B cell (primary cell): ENCODE measurements at regions not wholly inside any gene's neighbourhood (a gene's known extent, or its start where the extent isn't known, plus 50 kb on each side); places are given as distances from the start of the nearest gene placed in this dataset.

Experiments
- ATAC-seq: fragments of 200-7000 bp; cut with Tn5 transposase; one replicate; pipeline ENCODE4 v1.10.0; 2021; ENCODE audit warnings: low read depth, mild to moderate bottlenecking, moderate number of reproducible peaks, moderate library complexity
- CTCF ChIA-PET: fragments of 350-600 bp; sonication (Branson Sonifier 250); formaldehyde crosslinking; loops from one replicate; lab custom pipeline; 2021; ENCODE audit warnings: antibody characterized with exemption, inconsistent platforms; lab: Charles Lee
- POLR2A ChIA-PET: fragments of 350-600 bp; sonication (Branson Sonifier 250); formaldehyde crosslinking; loops from one replicate; lab custom pipeline; 2021; ENCODE audit warnings: antibody characterized with exemption; lab: Charles Lee
- DNase-seq: peaks from one replicate; pipeline ENCODE4 v3.0.0; 2013
- H2AFZ ChIP-seq: 2 replicates; pipeline ENCODE4 v1.6.1; 2012; ENCODE audit warnings: mild to moderate bottlenecking, low read depth, low read length; ENCODE audit not compliant: insufficient read depth, poor library complexity, severe bottlenecking
- H3K27ac ChIP-seq, 2 donors: 1 replicate in 1 of 2; 2 replicates in 1 of 2; pipeline ENCODE4 v1.5.1; 2012 to 2013; ENCODE audit warnings: low read length in 2 of 2, mild to moderate bottlenecking in 2 of 2, moderate library complexity in 1 of 2
- H3K27me3 ChIP-seq, 4 experiments: fragments of 200-600 bp in 1 of 4; sonication (generic) in 1 of 4; replicated peaks in 1 of 4; 1 replicate in 2 of 4; 2 replicates in 2 of 4; pipeline versions ENCODE4 v1.6.1 to v1.7.0; 2013 to 2016; ENCODE audit warnings: low read length in 3 of 4, mild to moderate bottlenecking in 2 of 4, mixed read lengths in 1 of 4, moderate library complexity in 1 of 4; ENCODE audit not compliant: insufficient read depth in 4 of 4, control insufficient read depth in 3 of 4; ENCODE audit errors: control extremely low read depth in 1 of 4
- H3K36me3 ChIP-seq, 2 experiments: replicated peaks in 1 of 2; 1 replicate in 1 of 2; 2 replicates in 1 of 2; pipeline versions ENCODE4 v1.6.1 to v1.7.1; 2013; ENCODE audit warnings: low read length in 1 of 2; ENCODE audit not compliant: insufficient read depth in 2 of 2, control insufficient read depth in 1 of 2; ENCODE audit errors: control extremely low read depth in 1 of 2, extremely low read depth in 1 of 2
- H3K4me1 ChIP-seq, 2 donors: fragments of 200-600 bp in 1 of 2; sonication (generic) in 1 of 2; 1 replicate in 1 of 2; 2 replicates in 1 of 2; pipeline versions ENCODE4 v1.5.1 to v1.6.1; 2013 to 2017; ENCODE audit warnings: low read length in 2 of 2; ENCODE audit not compliant: control insufficient read depth in 2 of 2, insufficient read depth in 2 of 2
- H3K4me2 ChIP-seq: replicated peaks from 2 replicates; pipeline ENCODE3; 2012; ENCODE audit warnings: mild to moderate bottlenecking, low read depth, low read length; ENCODE audit not compliant: poor library complexity, severe bottlenecking
- H3K4me3 ChIP-seq, 5 experiments: fragments of 200-600 bp in 1 of 5; sonication (generic) in 1 of 5; 1 replicate in 3 of 5; 2 replicates in 2 of 5; pipeline versions ENCODE4 v1.5.1 to v1.7.0; 2011 to 2016; ENCODE audit warnings: low read length in 4 of 5, mild to moderate bottlenecking in 4 of 5, low read depth in 2 of 5, control low read depth in 1 of 5, moderate library complexity in 1 of 5; ENCODE audit not compliant: insufficient read depth in 1 of 5; ENCODE audit errors: control extremely low read depth in 1 of 5, extremely low read depth in 1 of 5
- H3K79me2 ChIP-seq: fragments of 200-600 bp; sonication (generic); one replicate; pipeline ENCODE4 v1.6.0; 2016; ENCODE audit warnings: low read length; ENCODE audit not compliant: control insufficient read depth, insufficient read depth
- H3K9ac ChIP-seq: fragments of 200-600 bp; sonication (generic); 2 replicates; pipeline ENCODE4 v1.6.1; 2017; ENCODE audit warnings: mild to moderate bottlenecking, low read length, moderate library complexity
- H3K9me3 ChIP-seq, 3 donors: one replicate each; pipeline versions ENCODE4 v1.6.1 to v1.7.1; 2013; ENCODE audit warnings: low read length in 2 of 3; ENCODE audit not compliant: control insufficient read depth in 2 of 3, insufficient read depth in 1 of 3; ENCODE audit errors: control extremely low read depth in 1 of 3
- H4K20me1 ChIP-seq: 2 replicates; pipeline ENCODE4 v1.6.0; 2012; ENCODE audit warnings: mild to moderate bottlenecking, low read length; ENCODE audit not compliant: insufficient read depth, control insufficient read depth, poor library complexity, severe bottlenecking
- H3K27ac Mint-ChIP-seq: one replicate; pipeline ENCODE4 v1.8.0; 2021; ENCODE audit warnings: mixed read lengths
- H3K27me3 Mint-ChIP-seq: one replicate; pipeline ENCODE4 v1.8.0; 2021; ENCODE audit warnings: mixed read lengths
- H3K4me1 Mint-ChIP-seq: one replicate; pipeline ENCODE4 v1.8.0; 2021; ENCODE audit warnings: mixed read lengths
- H3K4me3 Mint-ChIP-seq: one replicate; pipeline ENCODE4 v1.8.0; 2021; ENCODE audit warnings: mixed read lengths
- H3K9me3 Mint-ChIP-seq: one replicate; pipeline ENCODE4 v1.8.0; 2022; ENCODE audit warnings: mixed read lengths; ENCODE audit not compliant: insufficient read depth
- EZH2 ChIP-seq: IDR thresholded peaks from 2 replicates; pipeline ENCODE4 v1.6.1; 2012; ENCODE audit warnings: borderline replicate concordance, low read depth, mild to moderate bottlenecking, moderate library complexity, low read length; ENCODE audit not compliant: insufficient read depth, poor library complexity, severe bottlenecking
- WGBS: methylation state at CpG from one replicate; pipeline ENCODE4 v1.1.5; 2013; ENCODE audit warnings: missing lambda C conversion rate; ENCODE audit not compliant: insufficient coverage; 5-methylcytosine and 5-hydroxymethylcytosine counted together
- intact Hi-C: fragments of 100-400 bp; cut with micrococcal nuclease; formaldehyde crosslinking; loops from one replicate; pipeline ENCODE4 v1.10.0; 2022
- TF ChIP-seq, protein P1 (sequence below): fragments of 200-600 bp; IDR thresholded peaks from one replicate; pipeline ENCODE4 v1.8.0; 2022; ENCODE audit warnings: antibody characterized with exemption, mild to moderate bottlenecking

GRCh38 chr2:181372646-181373040 is 84.5 kb upstream of the ITGA4 start:
- H2AFZ ChIP-seq = peak overlapping the region; percentile 66
- no peak overlapping the region for H3K27ac Mint-ChIP-seq
- intact Hi-C loops = no loop called here
- H3K36me3 ChIP-seq = no peaks in the 10 kb centered on the region
- peaks cover 25% of the 10 kb centered on the region in 2 donors for H3K4me1 ChIP-seq
- no peaks in the 10 kb centered on the region for H3K27me3 ChIP-seq
- H3K9me3 ChIP-seq = peaks cover 0 to 4% (median 0%) of the 10 kb centered on the region in 3 donors
- H3K4me2 ChIP-seq = peak overlapping the region; percentile 12
- DNase-seq (no peak), ATAC-seq (no peak)
- no peaks in the 10 kb centered on the region for H4K20me1 ChIP-seq
- no peaks in the 10 kb centered on the region for H3K27me3 Mint-ChIP-seq
- ChIA-PET POLR2A (no interaction called here), CTCF (interaction anchor here (1.0 to 2.1 kb wide), 4 partner anchors 12 to 67 kb away, joined by 3 to 5 read pairs (median 4); no protein-coding TSS in a partner anchor)
- H3K9me3 Mint-ChIP-seq = no peaks in the 10 kb centered on the region
- peak overlapping the region in 1 of 2 donors; percentile 9 for H3K27ac ChIP-seq
- no peak overlapping the region for H3K4me3 ChIP-seq
- H3K4me1 Mint-ChIP-seq = peaks cover 43% of the 10 kb centered on the region
- TF ChIP-seq, protein P1, sequence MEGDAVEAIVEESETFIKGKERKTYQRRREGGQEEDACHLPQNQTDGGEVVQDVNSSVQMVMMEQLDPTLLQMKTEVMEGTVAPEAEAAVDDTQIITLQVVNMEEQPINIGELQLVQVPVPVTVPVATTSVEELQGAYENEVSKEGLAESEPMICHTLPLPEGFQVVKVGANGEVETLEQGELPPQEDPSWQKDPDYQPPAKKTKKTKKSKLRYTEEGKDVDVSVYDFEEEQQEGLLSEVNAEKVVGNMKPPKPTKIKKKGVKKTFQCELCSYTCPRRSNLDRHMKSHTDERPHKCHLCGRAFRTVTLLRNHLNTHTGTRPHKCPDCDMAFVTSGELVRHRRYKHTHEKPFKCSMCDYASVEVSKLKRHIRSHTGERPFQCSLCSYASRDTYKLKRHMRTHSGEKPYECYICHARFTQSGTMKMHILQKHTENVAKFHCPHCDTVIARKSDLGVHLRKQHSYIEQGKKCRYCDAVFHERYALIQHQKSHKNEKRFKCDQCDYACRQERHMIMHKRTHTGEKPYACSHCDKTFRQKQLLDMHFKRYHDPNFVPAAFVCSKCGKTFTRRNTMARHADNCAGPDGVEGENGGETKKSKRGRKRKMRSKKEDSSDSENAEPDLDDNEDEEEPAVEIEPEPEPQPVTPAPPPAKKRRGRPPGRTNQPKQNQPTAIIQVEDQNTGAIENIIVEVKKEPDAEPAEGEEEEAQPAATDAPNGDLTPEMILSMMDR = no peak
- TF ChIP-seq EZH2 = no peak
- no peaks in the 10 kb centered on the region for H3K79me2 ChIP-seq
- 71% methylated on average over 3 of the region's 3 CpGs for WGBS
- no peak overlapping the region for H3K4me3 Mint-ChIP-seq
- H3K9ac ChIP-seq = no peak overlapping the region

DNA sequence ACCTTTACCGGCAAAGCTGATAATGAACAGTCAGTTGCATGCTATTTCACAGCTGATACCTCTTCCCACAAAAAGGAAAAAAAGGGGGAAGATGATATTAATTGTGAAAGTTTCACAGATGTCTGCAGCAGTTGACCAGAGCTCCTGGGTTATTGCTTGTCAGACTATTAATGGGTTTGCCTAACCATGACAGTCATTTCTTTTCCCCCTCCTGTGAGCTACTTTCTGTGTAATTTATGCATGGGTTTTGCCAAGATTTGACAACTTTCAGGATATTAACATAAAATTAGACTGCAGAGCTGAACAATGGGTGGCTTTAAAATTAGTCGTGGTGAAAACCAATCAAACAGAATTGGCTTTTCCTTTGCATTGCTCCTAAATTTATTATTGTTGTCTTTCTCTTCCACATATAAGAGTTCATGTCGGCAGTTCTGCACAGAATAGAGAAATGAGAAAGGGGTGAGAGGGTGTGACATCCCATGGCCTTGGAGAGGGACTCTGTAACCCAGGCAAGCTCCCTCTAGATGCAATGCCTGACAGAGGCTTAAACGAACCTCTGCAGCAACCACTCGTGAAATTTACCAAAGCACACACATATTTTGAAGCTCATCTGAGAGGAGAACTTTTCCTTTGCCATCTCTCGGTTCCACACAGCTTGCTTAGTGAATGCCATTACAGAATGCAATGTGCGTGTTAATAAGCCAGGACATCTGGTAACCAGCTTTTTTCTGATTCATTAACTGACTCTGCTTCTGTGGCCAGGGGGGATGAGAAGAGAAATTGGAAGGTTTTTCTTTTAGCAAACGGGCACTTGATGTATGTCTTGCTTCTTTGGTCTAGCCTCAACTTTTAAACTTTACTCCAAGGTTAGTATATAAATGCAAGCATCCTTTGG is 82.2 kb upstream of the ITGA4 start:
- H3K27ac Mint-ChIP-seq = no peak overlapping the region
- ATAC-seq = peak; percentile 58
- Histone ChIP-seq H3K27me3 (no peaks in the 10 kb centered on the region), H3K4me3 (no peak overlapping the region), H3K9ac (no peak overlapping the region), H2AFZ (peak overlapping the region; percentile 16), H3K36me3 (no peaks in the 10 kb centered on the region), H3K9me3 (peaks cover 0 to 4% (median 0%) of the 10 kb centered on the region in 3 donors), H3K4me2 (peak overlapping the region; percentile 6), H3K79me2 (no peaks in the 10 kb centered on the region), H3K27ac (no peak overlapping the region), H3K4me1 (peaks cover 25 to 27% of the 10 kb centered on the region in 2 donors), H4K20me1 (no peaks in the 10 kb centered on the region)
- no peak for DNase-seq
- POLR2A ChIA-PET = interaction anchor here (0.7 kb wide), 1 partner anchor 20 kb away, joined by 4 read pairs; no protein-coding TSS in a partner anchor
- WGBS = 60% methylated on average over 1 of the region's 8 CpGs
- no peaks in the 10 kb centered on the region for H3K27me3 Mint-ChIP-seq
- peak overlapping the region; percentile 37 for H3K4me3 Mint-ChIP-seq
- no peaks in the 10 kb centered on the region for H3K9me3 Mint-ChIP-seq
- TF ChIP-seq, protein P1 = no peak
- no peak for TF ChIP-seq EZH2
- CTCF ChIA-PET = interaction anchor here (0.7 to 1.5 kb wide), 4 partner anchors 21 to 71 kb away, joined by 3 to 12 read pairs (median 4); no protein-coding TSS in a partner anchor
- peaks cover 47% of the 10 kb centered on the region for H3K4me1 Mint-ChIP-seq
- intact Hi-C loops = no loop called here
